ENCODE measurements at regions not wholly inside any gene's neighbourhood (a gene's known extent, or its start where the extent isn't known, plus 50 kb on each side); places are given as distances from the start of the nearest gene placed in this dataset.
A peak's percentile ranks its signal among the peaks of the same experiment; 100 is the strongest.

- TF ChIP-seq TAF1 (IDR thresholded peaks at IDR 0.05; ENCODE audit: borderline replicate concordance, low read depth, low read length) = no peak
- no peak for TF ChIP-seq POLR2AphosphoS5 (IDR thresholded peaks at IDR 0.05; ENCODE audit: low read depth, low read length)
- TF ChIP-seq POLR2A (IDR thresholded peaks at IDR 0.05; ENCODE audit: low read depth, low read length) = no peak
- DNase-seq (ENCODE audit: insufficient read length) (no peak), FAIRE-seq (no peak)
Observed at GRCh38 chr9:19595003-19595402, 186.2 kb downstream of the ACER2 start.

- TF ChIP-seq POLR2A (IDR thresholded peaks at IDR 0.05; ENCODE audit: low read depth, low read length) (no peak), TAF1 (IDR thresholded peaks at IDR 0.05; ENCODE audit: borderline replicate concordance, low read depth, low read length) (no peak), POLR2AphosphoS5 (IDR thresholded peaks at IDR 0.05; ENCODE audit: low read depth, low read length) (no peak)
- DNase-seq (ENCODE audit: insufficient read length) (no peak), FAIRE-seq (no peak)
Observed at GRCh38 chr9:19587678-19588077, 178.9 kb downstream of the ACER2 start.

- no peak for DNase-seq (ENCODE audit: insufficient read length)
- no peak for FAIRE-seq
- no peak for TF ChIP-seq POLR2A (IDR thresholded peaks at IDR 0.05; ENCODE audit: low read depth, low read length)
- TF ChIP-seq TAF1 (IDR thresholded peaks at IDR 0.05; ENCODE audit: borderline replicate concordance, low read depth, low read length) = no peak
- TF ChIP-seq POLR2AphosphoS5 (IDR thresholded peaks at IDR 0.05; ENCODE audit: low read depth, low read length) = no peak
Observed at GRCh38 chr9:19583890-19584289, 175.1 kb downstream of the ACER2 start.

- no peak for FAIRE-seq
- no peak for DNase-seq (ENCODE audit: insufficient read length)
- TF ChIP-seq TAF1 (IDR thresholded peaks at IDR 0.05; ENCODE audit: borderline replicate concordance, low read depth, low read length) = no peak
- no peak for TF ChIP-seq POLR2AphosphoS5 (IDR thresholded peaks at IDR 0.05; ENCODE audit: low read depth, low read length)
- TF ChIP-seq POLR2A (IDR thresholded peaks at IDR 0.05; ENCODE audit: low read depth, low read length) = no peak
Observed at GRCh38 chr9:19577411-19577810, 168.6 kb downstream of the ACER2 start.

- TF ChIP-seq POLR2A (IDR thresholded peaks at IDR 0.05; ENCODE audit: low read depth, low read length) (no peak), POLR2AphosphoS5 (IDR thresholded peaks at IDR 0.05; ENCODE audit: low read depth, low read length) (no peak), TAF1 (IDR thresholded peaks at IDR 0.05; ENCODE audit: borderline replicate concordance, low read depth, low read length) (no peak)
- no peak for FAIRE-seq
- DNase-seq (ENCODE audit: insufficient read length) = no peak
Observed at GRCh38 chr9:19568946-19569345, 160.1 kb downstream of the ACER2 start.

- FAIRE-seq = no peak
- TF ChIP-seq TAF1 (IDR thresholded peaks at IDR 0.05; ENCODE audit: borderline replicate concordance, low read depth, low read length) (no peak), POLR2AphosphoS5 (IDR thresholded peaks at IDR 0.05; ENCODE audit: low read depth, low read length) (no peak), POLR2A (IDR thresholded peaks at IDR 0.05; ENCODE audit: low read depth, low read length) (no peak)
- no peak for DNase-seq (ENCODE audit: insufficient read length)
Observed at GRCh38 chr9:19564396-19565061, 155.7 kb downstream of the ACER2 start.

GRCh38 chr9:19555214-19555613 lies 146.4 kb downstream of the ACER2 start:
- TF ChIP-seq TAF1 (IDR thresholded peaks at IDR 0.05; ENCODE audit: borderline replicate concordance, low read depth, low read length) (no peak), POLR2A (IDR thresholded peaks at IDR 0.05; ENCODE audit: low read depth, low read length) (no peak), POLR2AphosphoS5 (IDR thresholded peaks at IDR 0.05; ENCODE audit: low read depth, low read length) (no peak)
- no peak for FAIRE-seq
- DNase-seq (ENCODE audit: insufficient read length) = no peak

- DNase-seq (ENCODE audit: insufficient read length) = no peak
- no peak for TF ChIP-seq POLR2A (IDR thresholded peaks at IDR 0.05; ENCODE audit: low read depth, low read length)
- no peak for TF ChIP-seq POLR2AphosphoS5 (IDR thresholded peaks at IDR 0.05; ENCODE audit: low read depth, low read length)
- TF ChIP-seq TAF1 (IDR thresholded peaks at IDR 0.05; ENCODE audit: borderline replicate concordance, low read depth, low read length) = no peak
- FAIRE-seq = no peak
Observed at GRCh38 chr9:19554529-19554928, 145.7 kb downstream of the ACER2 start.

GRCh38 chr9:19553441-19553840 lies 144.6 kb downstream of the ACER2 start:
- TF ChIP-seq POLR2A (IDR thresholded peaks at IDR 0.05; ENCODE audit: low read depth, low read length) = no peak
- no peak for TF ChIP-seq TAF1 (IDR thresholded peaks at IDR 0.05; ENCODE audit: borderline replicate concordance, low read depth, low read length)
- no peak for TF ChIP-seq POLR2AphosphoS5 (IDR thresholded peaks at IDR 0.05; ENCODE audit: low read depth, low read length)
- FAIRE-seq = no peak
- DNase-seq (ENCODE audit: insufficient read length) = no peak

GRCh38 chr9:19552282-19553105 lies 143.7 kb downstream of the ACER2 start:
- FAIRE-seq = no peak
- no peak for DNase-seq (ENCODE audit: insufficient read length)
- TF ChIP-seq TAF1 (IDR thresholded peaks at IDR 0.05; ENCODE audit: borderline replicate concordance, low read depth, low read length) = no peak
- no peak for TF ChIP-seq POLR2AphosphoS5 (IDR thresholded peaks at IDR 0.05; ENCODE audit: low read depth, low read length)
- TF ChIP-seq POLR2A (IDR thresholded peaks at IDR 0.05; ENCODE audit: low read depth, low read length) = no peak

GRCh38 chr9:19551124-19551929 lies 142.5 kb downstream of the ACER2 start:
- FAIRE-seq (peak; percentile 21), DNase-seq (ENCODE audit: insufficient read length) (no peak)
- TF ChIP-seq TAF1 (IDR thresholded peaks at IDR 0.05; ENCODE audit: borderline replicate concordance, low read depth, low read length) = no peak
- TF ChIP-seq POLR2AphosphoS5 (IDR thresholded peaks at IDR 0.05; ENCODE audit: low read depth, low read length) = no peak
- TF ChIP-seq POLR2A (IDR thresholded peaks at IDR 0.05; ENCODE audit: low read depth, low read length) = no peak
